H9 (cell line): ENCODE measurements at regions not wholly inside any gene's neighbourhood (a gene's known extent, or its start where the extent isn't known, plus 50 kb on each side); places are given as distances from the start of the nearest gene placed in this dataset.

Experiments used
- DNase-seq: peaks from one replicate; pipeline ENCODE4 v3.0.0-alpha.2; 2017
- H2AFZ ChIP-seq: one replicate; pipeline ENCODE4 v1.6.1; 2013; ENCODE audit warnings: mild to moderate bottlenecking, low read length, control low read depth, moderate library complexity
- H2AK5ac ChIP-seq: 2 replicates; pipeline ENCODE4 v1.6.1; 2013; ENCODE audit warnings: low read length, control low read depth, mixed read lengths; ENCODE audit not compliant: insufficient read length
- H2BK120ac ChIP-seq: one replicate; pipeline ENCODE4 v1.6.1; 2013; ENCODE audit warnings: low read depth, mild to moderate bottlenecking, low read length, control low read depth, inconsistent platforms; ENCODE audit not compliant: poor library complexity, severe bottlenecking
- H2BK12ac ChIP-seq: 2 replicates; pipeline ENCODE4 v1.6.1; 2013; ENCODE audit warnings: low read length, control low read depth, mixed read lengths, low read depth; ENCODE audit not compliant: insufficient read length
- H2BK15ac ChIP-seq: 2 replicates; pipeline ENCODE4 v1.6.1; 2013; ENCODE audit warnings: low read depth, low read length, control low read depth
- H2BK20ac ChIP-seq: one replicate; pipeline ENCODE4 v1.6.1; 2013; ENCODE audit warnings: low read depth, mild to moderate bottlenecking, low read length, control low read depth, inconsistent platforms; ENCODE audit not compliant: poor library complexity, severe bottlenecking
- H2BK5ac ChIP-seq: 2 replicates; pipeline ENCODE4 v1.6.1; 2013; ENCODE audit warnings: low read length, control low read depth, mixed read lengths; ENCODE audit not compliant: insufficient read length
- H3K14ac ChIP-seq: 2 replicates; pipeline ENCODE4 v1.6.1; 2013; ENCODE audit warnings: low read length, control low read depth; ENCODE audit not compliant: insufficient read depth
- H3K18ac ChIP-seq: 2 replicates; pipeline ENCODE4 v1.6.1; 2013; ENCODE audit warnings: low read depth, mild to moderate bottlenecking, mixed read lengths, low read length, control low read depth; ENCODE audit not compliant: insufficient read length
- H3K23ac ChIP-seq: 2 replicates; pipeline ENCODE4 v1.6.1; 2013; ENCODE audit warnings: low read length, control low read depth, mixed read lengths, low read depth; ENCODE audit not compliant: insufficient read length
- H3K23me2 ChIP-seq: 2 replicates; pipeline ENCODE4 v1.6.1; 2013; ENCODE audit warnings: low read depth, mild to moderate bottlenecking, mixed read lengths, low read length, control low read depth; ENCODE audit not compliant: insufficient read length, poor library complexity, severe bottlenecking
- H3K27ac ChIP-seq: 2 replicates; pipeline ENCODE4 v1.5.1; 2013; ENCODE audit warnings: low read length, control low read depth, mixed read lengths, low read depth; ENCODE audit not compliant: insufficient read length
- H3K27me3 ChIP-seq: 2 replicates; pipeline ENCODE4 v1.6.1; 2013; ENCODE audit warnings: low read length, control low read depth, inconsistent platforms; ENCODE audit not compliant: insufficient read depth
- H3K4ac ChIP-seq: 2 replicates; pipeline ENCODE4 v1.6.1; 2013; ENCODE audit warnings: low read depth, mild to moderate bottlenecking, control low read depth, inconsistent platforms, low read length, moderate library complexity
- H3K4me1 ChIP-seq: 2 replicates; pipeline ENCODE4 v1.6.1; 2013; ENCODE audit warnings: low read length, control low read depth, inconsistent platforms; ENCODE audit not compliant: insufficient read depth
- H3K4me2 ChIP-seq: 2 replicates; pipeline ENCODE4 v1.6.1; 2013; ENCODE audit warnings: low read length, control low read depth, mixed read lengths; ENCODE audit not compliant: insufficient read length, insufficient read depth
- H3K56ac ChIP-seq: 2 replicates; pipeline ENCODE4 v1.6.1; 2013; ENCODE audit warnings: low read depth, mild to moderate bottlenecking, mixed read lengths, low read length, control low read depth; ENCODE audit not compliant: insufficient read length
- H3K79me1 ChIP-seq: 2 replicates; pipeline ENCODE4 v1.6.1; 2013; ENCODE audit warnings: low read depth, mild to moderate bottlenecking, moderate library complexity, low read length, control low read depth, inconsistent platforms; ENCODE audit not compliant: insufficient read depth, poor library complexity, severe bottlenecking
- H3K79me2 ChIP-seq: 2 replicates; pipeline ENCODE4 v1.6.1; 2013; ENCODE audit warnings: low read length, control low read depth, inconsistent platforms; ENCODE audit not compliant: insufficient read depth
- H3K9ac ChIP-seq: 2 replicates; pipeline ENCODE4 v1.6.1; 2013; ENCODE audit warnings: low read length, control low read depth, mixed read lengths; ENCODE audit not compliant: insufficient read length; ENCODE audit errors: extremely low read depth
- H3K9me3 ChIP-seq: one replicate; pipeline ENCODE4 v1.6.1; 2013; ENCODE audit warnings: low read depth, low read length, inconsistent platforms; ENCODE audit not compliant: control insufficient read depth
- H3T11ph ChIP-seq: one replicate; pipeline ENCODE4 v1.6.1; 2013; ENCODE audit warnings: mild to moderate bottlenecking, low read length, control low read depth, inconsistent platforms
- H4K20me1 ChIP-seq: one replicate; pipeline ENCODE4 v1.6.1; 2013; ENCODE audit not compliant: control insufficient read depth, insufficient read length, insufficient read depth
- H4K5ac ChIP-seq: 2 replicates; pipeline ENCODE4 v1.6.1; 2013; ENCODE audit warnings: low read depth, mild to moderate bottlenecking, mixed read lengths, low read length, control low read depth; ENCODE audit not compliant: insufficient read length
- H4K8ac ChIP-seq: replicated peaks from 2 replicates; pipeline ENCODE4 v1.6.1; 2013; ENCODE audit warnings: low read length, control low read depth, mixed read lengths, low read depth; ENCODE audit not compliant: insufficient read length
- H4K91ac ChIP-seq: 2 replicates; pipeline ENCODE4 v1.6.1; 2013; ENCODE audit warnings: low read depth, mild to moderate bottlenecking, moderate library complexity, mixed read lengths, low read length, control low read depth; ENCODE audit not compliant: insufficient read length
- H3K27ac Mint-ChIP-seq, 3 experiments: 2 replicates in 2 of 3; 3 replicates in 1 of 3; pipeline ENCODE4 v1.8.0; 2020 to 2021; ENCODE audit warnings: mixed read lengths in 3 of 3, mild to moderate bottlenecking in 1 of 3, moderate library complexity in 1 of 3
- H3K27me3 Mint-ChIP-seq: 2 replicates; pipeline ENCODE4 v1.8.0; 2021; ENCODE audit warnings: low read depth, mild to moderate bottlenecking, moderate library complexity, mixed read lengths
- H3K36me3 Mint-ChIP-seq, 3 experiments: 2 replicates in 2 of 3; 3 replicates in 1 of 3; pipeline ENCODE4 v1.8.0; 2020 to 2021; ENCODE audit warnings: low read depth in 3 of 3, mixed read lengths in 3 of 3; ENCODE audit not compliant: insufficient read depth in 1 of 3
- H3K4me1 Mint-ChIP-seq, 2 experiments: 2 replicates each; pipeline ENCODE4 v1.8.0; 2020; ENCODE audit warnings: mixed read lengths in 2 of 2
- H3K4me3 Mint-ChIP-seq, 2 experiments: 2 replicates in 1 of 2; 3 replicates in 1 of 2; pipeline ENCODE4 v1.8.0; 2020 to 2021; ENCODE audit warnings: mild to moderate bottlenecking in 2 of 2, mixed read lengths in 2 of 2, moderate library complexity in 1 of 2
- H3K9me3 Mint-ChIP-seq, 2 experiments: 2 replicates in 1 of 2; 3 replicates in 1 of 2; pipeline ENCODE4 v1.8.0; 2020; ENCODE audit warnings: mild to moderate bottlenecking in 2 of 2, mixed read lengths in 2 of 2, moderate library complexity in 1 of 2
- WGBS: extraction: QIAGEN DNeasy Blood & Tissue Kit; methylation state at CpG from one replicate; pipeline ENCODE4 v1.1.7; 2013; ENCODE audit warnings: missing lambda C conversion rate, low lambda C conversion rate, mixed read lengths; ENCODE audit not compliant: insufficient read length; ENCODE audit errors: extremely low coverage; 5-methylcytosine and 5-hydroxymethylcytosine counted together
- TF ChIP-seq, protein P1 (sequence below): fragments of 200-600 bp; sonication (generic); conservative IDR thresholded peaks from 3 replicates; pipeline ENCODE4 v1.8.0; 2021; ENCODE audit warnings: antibody characterized with exemption, mild to moderate bottlenecking

DNA sequence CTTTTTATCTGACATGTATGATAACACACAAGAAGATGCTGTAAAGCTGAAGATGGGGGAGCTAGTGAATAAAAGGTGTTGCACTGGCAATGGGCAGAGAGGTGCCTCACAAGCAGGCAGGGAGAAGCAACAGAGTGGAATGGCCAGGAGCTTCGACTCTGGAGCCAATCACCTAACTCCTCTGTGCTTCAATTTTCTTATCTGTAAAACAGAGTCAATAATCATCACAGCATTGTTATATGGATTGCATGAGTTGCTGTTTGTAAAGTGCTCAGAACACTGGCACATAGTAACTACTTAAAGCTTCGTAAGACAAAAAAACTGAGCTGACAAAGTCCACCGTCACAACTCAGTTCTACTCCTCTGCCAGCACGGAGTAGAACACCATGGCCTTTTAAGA is 254.2 kb upstream of the POM121L12 start:
- H2BK120ac ChIP-seq, result no peak overlapping the region
- no peak overlapping the region for H3K23ac ChIP-seq
- H4K20me1 ChIP-seq, result no peaks in the 10 kb centered on the region
- no peaks in the 10 kb centered on the region; the same call in 1 of the 2 replicates for H3K27me3 Mint-ChIP-seq
- no peak overlapping the region for H3K9ac ChIP-seq
- no peak overlapping the region for H3K27ac ChIP-seq
- H3K36me3 Mint-ChIP-seq, result no peaks in the 10 kb centered on the region
- DNase-seq, result no peak
- H2BK20ac ChIP-seq, result no peak overlapping the region
- H3K4me1 Mint-ChIP-seq, result no peaks in the 10 kb centered on the region
- TF ChIP-seq, protein P1, sequence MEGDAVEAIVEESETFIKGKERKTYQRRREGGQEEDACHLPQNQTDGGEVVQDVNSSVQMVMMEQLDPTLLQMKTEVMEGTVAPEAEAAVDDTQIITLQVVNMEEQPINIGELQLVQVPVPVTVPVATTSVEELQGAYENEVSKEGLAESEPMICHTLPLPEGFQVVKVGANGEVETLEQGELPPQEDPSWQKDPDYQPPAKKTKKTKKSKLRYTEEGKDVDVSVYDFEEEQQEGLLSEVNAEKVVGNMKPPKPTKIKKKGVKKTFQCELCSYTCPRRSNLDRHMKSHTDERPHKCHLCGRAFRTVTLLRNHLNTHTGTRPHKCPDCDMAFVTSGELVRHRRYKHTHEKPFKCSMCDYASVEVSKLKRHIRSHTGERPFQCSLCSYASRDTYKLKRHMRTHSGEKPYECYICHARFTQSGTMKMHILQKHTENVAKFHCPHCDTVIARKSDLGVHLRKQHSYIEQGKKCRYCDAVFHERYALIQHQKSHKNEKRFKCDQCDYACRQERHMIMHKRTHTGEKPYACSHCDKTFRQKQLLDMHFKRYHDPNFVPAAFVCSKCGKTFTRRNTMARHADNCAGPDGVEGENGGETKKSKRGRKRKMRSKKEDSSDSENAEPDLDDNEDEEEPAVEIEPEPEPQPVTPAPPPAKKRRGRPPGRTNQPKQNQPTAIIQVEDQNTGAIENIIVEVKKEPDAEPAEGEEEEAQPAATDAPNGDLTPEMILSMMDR, result no peak
- no peak overlapping the region for H2BK15ac ChIP-seq
- H3T11ph ChIP-seq, result no peak overlapping the region
- H3K79me2 ChIP-seq, result no peaks in the 10 kb centered on the region
- no peak overlapping the region for H4K5ac ChIP-seq
- H3K4ac ChIP-seq, result no peak overlapping the region
- no peak overlapping the region for H4K8ac ChIP-seq
- no peak overlapping the region for H3K14ac ChIP-seq
- peaks cover 3 to 4% of the 10 kb centered on the region in 2 experiments; a peak in 2 of 5 replicates for H3K9me3 Mint-ChIP-seq
- H3K27me3 ChIP-seq, result no peaks in the 10 kb centered on the region
- no peak overlapping the region for H2BK5ac ChIP-seq
- H2AFZ ChIP-seq, result no peak overlapping the region
- no peaks in the 10 kb centered on the region for H3K9me3 ChIP-seq
- H3K79me1 ChIP-seq, result no peaks in the 10 kb centered on the region
- H2BK12ac ChIP-seq, result no peak overlapping the region
- H2AK5ac ChIP-seq, result no peak overlapping the region
- WGBS, result no CpG with 5 or more reads among the region's 4 CpGs
- no peak overlapping the region for H3K4me3 Mint-ChIP-seq
- H3K4me2 ChIP-seq, result no peak overlapping the region
- no peak overlapping the region for H3K27ac Mint-ChIP-seq
- no peak overlapping the region for H4K91ac ChIP-seq
- no peaks in the 10 kb centered on the region for H3K4me1 ChIP-seq
- H3K18ac ChIP-seq, result no peak overlapping the region
- no peak overlapping the region for H3K56ac ChIP-seq
- H3K23me2 ChIP-seq, result no peaks in the 10 kb centered on the region
